Thyroid gland (tissue), 4 donors: ENCODE measurements at regions not wholly inside any gene's neighbourhood (a gene's known extent, or its start where the extent isn't known, plus 50 kb on each side); places are given as distances from the start of the nearest gene placed in this dataset.
"Not testable (repeated sequence)": the region's sequence is repeated elsewhere in the genome, so short reads cannot be mapped to it uniquely, and the experiment has no call there.

Experiments
- DNase-seq, 2 donors: peaks; one replicate each; pipeline ENCODE4 v3.0.0-alpha.2; 2019
- H3K27ac ChIP-seq, 3 donors: fragments of 200-600 bp; sonication (generic); 1 replicate in 2 of 3; 2 replicates in 1 of 3; pipeline ENCODE4 v1.5.1; 2016 to 2019; ENCODE audit warnings: mild to moderate bottlenecking in 1 of 3, moderate library complexity in 1 of 3
- H3K27me3 ChIP-seq: fragments of 200-600 bp; sonication (generic); one replicate; pipeline ENCODE4 v1.5.1; 2019
- H3K36me3 ChIP-seq, 2 donors: fragments of 200-600 bp; sonication (generic); one replicate each; pipeline ENCODE4 v1.5.1; 2016 to 2019
- H3K4me1 ChIP-seq, 2 donors: fragments of 200-600 bp; sonication (generic); one replicate each; pipeline ENCODE4 v1.5.1; 2017 to 2019
- H3K4me3 ChIP-seq, 3 donors: fragments of 200-600 bp; sonication (generic); replicated peaks in 1 of 3; 1 replicate in 2 of 3; 2 replicates in 1 of 3; pipeline ENCODE4 v1.5.1; 2016; ENCODE audit warnings: mild to moderate bottlenecking in 1 of 3
- H3K9me3 ChIP-seq: fragments of 200-600 bp; sonication (generic); one replicate; pipeline ENCODE4 v1.5.1; 2017
- CTCF ChIP-seq, 6 experiments: fragments of 200-600 bp in 3 of 6; fragments of 450-650 bp in 3 of 6; sonication (generic) in 3 of 6; IDR thresholded peaks; one replicate each; pipeline ENCODE4 v1.5.1; 2016 to 2019; ENCODE audit warnings: antibody characterized with exemption in 6 of 6, mild to moderate bottlenecking in 2 of 6, inconsistent platforms in 1 of 6, moderate library complexity in 1 of 6
- POLR2A ChIP-seq, 2 donors: fragments of 450-650 bp; IDR thresholded peaks; one replicate each; pipeline ENCODE4 v1.6.1; 2017; ENCODE audit warnings: antibody characterized with exemption in 2 of 2, mild to moderate bottlenecking in 2 of 2, moderate library complexity in 1 of 2
- WGBS, 2 donors: methylation state at CpG; one replicate each; pipeline ENCODE4 v1.1.5; 2017; 5-methylcytosine and 5-hydroxymethylcytosine counted together
- intact Hi-C: fragments of 100-400 bp; cut with DNase I; formaldehyde crosslinking; loops from one replicate; pipeline ENCODE4 v1.15.1; 2023

GRCh38 chr1:101128211-101128727 is 102.7 kb upstream of the DPH5 start:
- H3K9me3 ChIP-seq = no peaks in the 10 kb centered on the region
- no peaks in the 10 kb centered on the region for H3K36me3 ChIP-seq
- no peak overlapping the region for H3K27ac ChIP-seq
- no peak for DNase-seq
- no peak for TF ChIP-seq CTCF (IDR thresholded peaks at IDR 0.05)
- TF ChIP-seq POLR2A (IDR thresholded peaks at IDR 0.05) = no peak
- H3K4me1 ChIP-seq = no peaks in the 10 kb centered on the region
- intact Hi-C loops = no loop called here
- H3K4me3 ChIP-seq = no peak overlapping the region
- 36 to 37% methylated on average over 3 of the region's 3 CpGs for WGBS, 2 donors
- no peaks in the 10 kb centered on the region for H3K27me3 ChIP-seq

DNA sequence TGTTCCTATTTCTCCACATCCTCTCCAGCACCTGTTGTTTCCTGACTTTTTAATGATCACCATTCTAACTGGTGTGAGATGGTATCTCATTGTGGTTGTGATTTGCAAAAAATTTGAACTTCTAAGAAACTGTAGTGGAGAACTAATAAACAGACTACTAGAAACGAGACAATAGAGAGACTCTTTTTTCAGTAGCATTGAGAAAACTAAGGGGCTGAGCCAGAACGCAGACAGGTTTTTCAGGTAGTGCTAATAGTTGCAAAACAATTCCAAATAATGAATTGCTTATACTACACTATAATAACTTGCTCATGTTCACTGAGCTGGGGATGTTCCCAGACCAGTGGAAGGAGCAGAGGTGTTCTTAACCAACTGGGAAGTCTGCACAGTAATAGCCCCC is 98.8 kb upstream of the DPH5 start:
- H3K9me3 ChIP-seq = no peaks in the 10 kb centered on the region
- no peaks in the 10 kb centered on the region for H3K4me1 ChIP-seq
- WGBS, 2 donors = 67 to 72% methylated on average over 2 of the region's 2 CpGs
- intact Hi-C loops = no loop called here
- no peaks in the 10 kb centered on the region for H3K36me3 ChIP-seq
- no peaks in the 10 kb centered on the region for H3K27me3 ChIP-seq
- no peak overlapping the region for H3K27ac ChIP-seq
- DNase-seq = no peak
- no peak for TF ChIP-seq POLR2A (IDR thresholded peaks at IDR 0.05)
- TF ChIP-seq CTCF (IDR thresholded peaks at IDR 0.05) = no peak
- no peak overlapping the region for H3K4me3 ChIP-seq

GRCh38 chr1:101123904-101124303 is 98.3 kb upstream of the DPH5 start:
- H3K36me3 ChIP-seq, DNase-seq, H3K4me1 ChIP-seq, H3K4me3 ChIP-seq, intact Hi-C loops, H3K9me3 ChIP-seq, H3K27ac ChIP-seq, H3K27me3 ChIP-seq: not testable (repeated sequence)
- WGBS, 2 donors = 91 to 97% methylated on average over 4 of the region's 4 CpGs

DNA sequence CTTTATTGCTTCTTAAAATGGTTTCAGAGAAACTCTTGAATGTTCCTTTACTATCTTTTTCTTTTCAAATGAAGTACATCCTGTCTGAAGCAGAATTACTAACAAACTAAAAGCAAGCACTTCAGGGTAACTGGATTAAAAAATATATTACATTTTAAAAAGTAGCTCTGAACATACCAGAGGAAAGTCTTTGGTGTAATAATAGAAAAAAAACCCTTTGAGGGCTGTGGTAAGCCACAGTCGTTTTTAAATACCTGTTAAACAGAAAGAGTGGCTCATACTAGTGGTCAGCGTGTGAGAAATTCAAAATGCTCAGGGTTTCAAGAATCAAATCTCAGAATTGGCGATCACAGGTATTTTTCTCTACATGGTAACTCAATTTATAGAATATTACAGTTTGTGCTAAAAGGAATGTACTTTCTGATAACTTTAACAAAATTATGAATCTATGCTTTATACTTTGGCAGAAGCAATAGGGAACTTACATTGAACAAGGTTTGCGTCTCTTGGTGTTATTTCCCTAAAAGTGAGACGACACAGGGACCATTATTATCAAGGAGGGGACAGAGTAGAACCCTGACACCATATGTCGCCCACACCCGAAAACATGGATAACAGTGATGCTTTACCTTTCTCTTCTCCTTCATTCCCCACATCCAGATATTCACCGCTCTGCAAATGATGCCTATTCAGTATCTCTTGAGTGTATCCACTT is 97.0 kb upstream of the DPH5 start:
- Histone ChIP-seq H3K4me1 (no peaks in the 10 kb centered on the region), H3K9me3 (no peaks in the 10 kb centered on the region), H3K36me3 (no peaks in the 10 kb centered on the region), H3K4me3 (no peak overlapping the region), H3K27me3 (no peaks in the 10 kb centered on the region), H3K27ac (no peak overlapping the region)
- intact Hi-C loops = no loop called here
- DNase-seq = no peak
- 79 to 81% methylated on average over 8 of the region's 8 CpGs for WGBS, 2 donors
- no peak for TF ChIP-seq POLR2A (IDR thresholded peaks at IDR 0.05)

DNA sequence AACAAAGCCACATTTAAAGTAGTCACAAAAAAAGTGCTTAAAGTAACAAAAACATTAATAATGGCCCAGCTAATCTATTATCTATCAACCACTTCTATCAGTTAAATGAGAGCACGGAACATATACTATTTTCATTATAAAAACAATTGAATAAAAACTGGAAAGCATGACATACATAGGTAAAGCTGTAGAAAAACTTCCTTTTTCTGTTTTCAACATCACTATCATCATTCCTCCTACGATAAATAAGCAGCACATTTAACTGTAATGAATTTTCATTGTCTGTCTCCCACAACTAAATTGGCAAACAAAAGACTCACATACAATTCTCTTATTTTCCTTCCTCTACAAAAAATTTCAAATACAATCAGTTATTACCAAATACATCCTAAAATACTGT is 96.4 kb upstream of the DPH5 start:
- Histone ChIP-seq H3K4me3 (no peak overlapping the region), H3K4me1 (no peaks in the 10 kb centered on the region), H3K27ac (no peak overlapping the region), H3K36me3 (no peaks in the 10 kb centered on the region), H3K9me3 (no peaks in the 10 kb centered on the region), H3K27me3 (no peaks in the 10 kb centered on the region)
- 81 to 84% methylated on average over 2 of the region's 2 CpGs for WGBS, 2 donors
- intact Hi-C loops = no loop called here
- no peak for DNase-seq
- TF ChIP-seq CTCF (IDR thresholded peaks at IDR 0.05) (no peak), POLR2A (IDR thresholded peaks at IDR 0.05) (no peak)

DNA sequence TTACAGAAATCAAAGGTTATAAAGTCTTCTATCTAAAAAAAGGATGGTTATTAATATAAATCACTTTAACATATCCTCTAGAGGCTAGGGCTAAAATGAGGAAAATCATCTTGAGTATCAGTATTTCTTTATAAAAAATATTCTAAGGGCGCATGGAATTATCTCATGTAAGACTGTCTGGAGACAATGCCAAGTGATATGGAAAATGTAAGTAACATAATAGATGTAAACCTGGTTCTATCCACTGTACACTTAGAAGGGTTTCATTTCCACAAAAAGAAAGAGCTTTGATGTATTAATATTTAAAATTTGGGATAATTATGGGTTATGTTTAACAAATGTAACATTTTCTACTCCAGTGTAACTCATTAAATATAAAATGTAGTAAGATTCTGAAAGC is 95.9 kb upstream of the DPH5 start:
- WGBS, 2 donors = 88 to 94% methylated on average over 1 of the region's 1 CpG
- TF ChIP-seq CTCF (IDR thresholded peaks at IDR 0.05) (no peak), POLR2A (IDR thresholded peaks at IDR 0.05) (no peak)
- Histone ChIP-seq H3K27me3 (no peaks in the 10 kb centered on the region), H3K27ac (no peak overlapping the region), H3K36me3 (no peaks in the 10 kb centered on the region), H3K4me3 (no peak overlapping the region), H3K9me3 (no peaks in the 10 kb centered on the region), H3K4me1 (no peaks in the 10 kb centered on the region)
- intact Hi-C loops = no loop called here
- no peak for DNase-seq
